GM10266 (cell line): ENCODE measurements at regions not wholly inside any gene's neighbourhood (a gene's known extent, or its start where the extent isn't known, plus 50 kb on each side); places are given as distances from the start of the nearest gene placed in this dataset.

Experiments used
- DNase-seq: peaks from one replicate; pipeline ENCODE4 v3.0.0; 2012; ENCODE audit errors: extremely low spot score
- TF ChIP-seq, protein P1 (sequence below): IDR thresholded peaks from 2 replicates; pipeline ENCODE4 v1.5.1; 2012; ENCODE audit warnings: mild to moderate bottlenecking, low read depth; ENCODE audit not compliant: control insufficient read depth, insufficient read depth; ENCODE audit errors: missing control alignments

DNA sequence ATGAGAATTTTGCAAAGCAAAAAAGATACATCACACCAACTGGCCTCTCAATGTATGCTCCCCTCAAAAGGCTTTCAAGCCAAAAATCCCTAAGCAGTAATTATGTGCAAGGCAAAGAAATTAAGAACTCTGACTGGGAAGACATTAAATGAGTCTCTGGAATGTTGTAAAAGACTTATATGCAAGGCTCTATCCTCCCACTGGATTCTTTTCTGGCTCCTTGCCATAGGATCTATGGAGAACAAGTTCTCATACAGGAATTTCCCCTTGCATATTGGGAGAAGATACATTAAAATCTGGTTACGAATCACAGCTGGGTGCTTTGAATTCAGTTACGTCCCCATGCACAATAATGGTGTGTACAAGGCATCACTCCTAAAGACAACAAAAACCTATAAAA, 73.4 kb upstream of the ATL2 start:
- TF ChIP-seq, protein P1, sequence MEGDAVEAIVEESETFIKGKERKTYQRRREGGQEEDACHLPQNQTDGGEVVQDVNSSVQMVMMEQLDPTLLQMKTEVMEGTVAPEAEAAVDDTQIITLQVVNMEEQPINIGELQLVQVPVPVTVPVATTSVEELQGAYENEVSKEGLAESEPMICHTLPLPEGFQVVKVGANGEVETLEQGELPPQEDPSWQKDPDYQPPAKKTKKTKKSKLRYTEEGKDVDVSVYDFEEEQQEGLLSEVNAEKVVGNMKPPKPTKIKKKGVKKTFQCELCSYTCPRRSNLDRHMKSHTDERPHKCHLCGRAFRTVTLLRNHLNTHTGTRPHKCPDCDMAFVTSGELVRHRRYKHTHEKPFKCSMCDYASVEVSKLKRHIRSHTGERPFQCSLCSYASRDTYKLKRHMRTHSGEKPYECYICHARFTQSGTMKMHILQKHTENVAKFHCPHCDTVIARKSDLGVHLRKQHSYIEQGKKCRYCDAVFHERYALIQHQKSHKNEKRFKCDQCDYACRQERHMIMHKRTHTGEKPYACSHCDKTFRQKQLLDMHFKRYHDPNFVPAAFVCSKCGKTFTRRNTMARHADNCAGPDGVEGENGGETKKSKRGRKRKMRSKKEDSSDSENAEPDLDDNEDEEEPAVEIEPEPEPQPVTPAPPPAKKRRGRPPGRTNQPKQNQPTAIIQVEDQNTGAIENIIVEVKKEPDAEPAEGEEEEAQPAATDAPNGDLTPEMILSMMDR, result no peak

DNA sequence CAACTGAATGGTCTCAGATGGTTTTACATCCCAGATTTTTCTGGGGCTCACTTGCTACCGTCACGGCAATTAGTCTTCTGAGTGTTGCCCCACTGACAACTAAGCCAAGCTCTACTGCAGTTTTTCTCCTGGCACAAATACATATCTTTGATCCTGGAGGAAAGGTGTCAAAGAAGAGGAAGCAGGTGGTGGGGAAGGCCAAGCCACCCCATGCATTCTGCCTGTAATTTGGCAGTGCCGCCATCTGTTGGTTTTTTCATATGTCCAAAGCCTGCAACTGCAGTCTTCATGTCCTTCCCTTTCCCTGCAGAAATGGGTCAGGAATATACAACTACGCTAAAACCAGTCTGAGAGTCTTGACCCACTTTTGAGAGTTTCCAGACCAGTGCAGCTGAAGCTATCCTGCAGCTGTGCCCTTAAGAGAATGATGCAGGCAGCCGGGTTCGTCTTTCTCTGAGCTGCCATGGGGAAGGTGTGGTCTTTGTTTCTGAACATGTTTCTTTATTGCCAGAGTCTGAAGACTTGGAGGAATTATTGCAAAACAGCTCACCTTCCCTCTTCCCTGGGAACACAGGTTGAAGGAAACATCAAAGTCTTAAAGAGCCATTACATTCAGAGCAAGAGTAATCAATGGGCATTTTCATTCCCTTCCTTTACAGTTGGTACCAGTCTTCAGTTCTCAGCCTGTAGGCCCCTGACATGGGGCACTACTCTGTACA, 71.8 kb upstream of the ATL2 start:
- DNase-seq, result no peak
- TF ChIP-seq, protein P1, result no peak

More for the DNA sequence above, 73.4 kb upstream of the ATL2 start:
- DNase-seq, result no peak

DNA sequence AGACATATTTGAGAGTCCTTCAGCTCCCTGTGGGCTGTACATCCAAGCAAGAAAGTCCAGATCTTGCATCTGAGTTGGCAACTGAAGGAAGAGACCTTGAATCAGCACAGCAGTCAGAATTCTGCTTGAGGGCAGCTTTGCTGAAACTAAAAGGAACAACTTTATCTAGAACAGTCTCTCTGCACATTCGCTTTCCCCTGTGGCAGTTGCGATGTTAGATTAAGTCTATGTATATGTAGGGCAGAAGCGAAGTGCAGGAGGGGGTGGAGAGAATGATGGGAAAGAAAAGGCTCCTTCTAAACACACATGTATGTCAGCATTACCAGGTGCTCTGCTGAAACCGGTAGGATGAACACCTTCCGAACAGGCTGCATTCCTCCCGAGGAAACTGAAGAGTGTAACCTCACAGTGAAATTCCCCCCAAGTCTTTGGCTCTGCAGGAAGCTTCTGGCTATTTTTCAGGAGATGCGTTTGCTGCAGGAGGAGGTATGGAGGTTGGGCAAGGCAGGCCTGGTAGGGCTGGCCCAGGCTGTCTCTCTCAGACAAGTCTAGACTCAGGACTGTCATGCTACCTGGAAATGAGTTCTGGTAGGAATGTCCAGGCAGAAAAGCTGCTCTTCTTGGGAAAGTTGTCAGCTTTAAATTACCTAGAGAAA, 70.0 kb upstream of the ATL2 start:
- TF ChIP-seq, protein P1, result no peak
- no peak for DNase-seq

DNA sequence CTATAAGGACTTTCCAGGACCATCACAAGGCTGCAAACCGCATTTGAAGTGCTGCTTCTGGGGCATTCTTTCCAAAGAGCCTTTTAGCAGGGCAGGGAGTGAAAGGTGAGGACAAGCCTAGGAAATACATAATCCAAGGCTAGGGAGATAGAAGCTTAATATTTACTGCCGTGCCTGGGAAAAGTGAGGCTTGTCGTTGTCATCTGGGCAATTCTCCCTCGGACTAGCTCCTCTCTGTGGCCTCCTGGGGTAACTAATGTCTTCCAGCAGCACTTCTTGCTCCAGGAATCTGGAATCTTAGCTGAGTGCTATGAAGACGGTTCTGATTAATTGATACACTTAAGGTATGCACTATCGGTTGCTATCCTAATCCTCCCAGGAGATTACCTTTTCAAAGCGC, 69.3 kb upstream of the ATL2 start:
- DNase-seq, result no peak

DNA sequence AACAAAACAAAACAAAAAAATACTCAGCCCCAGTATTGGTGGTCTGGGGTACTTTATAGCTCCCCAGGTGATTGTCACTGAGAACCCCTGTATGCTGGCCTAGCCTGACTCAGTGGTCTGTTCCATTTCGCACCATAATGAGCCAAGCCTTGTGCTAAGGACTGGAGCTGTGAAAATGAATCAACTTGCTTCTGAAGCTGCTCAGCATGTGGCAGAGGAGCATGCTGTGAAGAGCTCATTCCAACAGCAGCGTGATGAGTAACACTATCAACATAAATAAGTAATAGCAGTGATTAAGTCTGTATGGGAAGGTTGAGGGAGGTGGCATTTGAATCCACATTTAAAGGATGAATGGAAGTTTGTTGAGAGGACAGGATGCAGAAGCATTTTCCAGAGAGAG, 67.2 kb upstream of the ATL2 start:
- no peak for DNase-seq
- TF ChIP-seq, protein P1, result no peak

More for the DNA sequence above, 69.3 kb upstream of the ATL2 start:
- TF ChIP-seq, protein P1, result no peak

DNA sequence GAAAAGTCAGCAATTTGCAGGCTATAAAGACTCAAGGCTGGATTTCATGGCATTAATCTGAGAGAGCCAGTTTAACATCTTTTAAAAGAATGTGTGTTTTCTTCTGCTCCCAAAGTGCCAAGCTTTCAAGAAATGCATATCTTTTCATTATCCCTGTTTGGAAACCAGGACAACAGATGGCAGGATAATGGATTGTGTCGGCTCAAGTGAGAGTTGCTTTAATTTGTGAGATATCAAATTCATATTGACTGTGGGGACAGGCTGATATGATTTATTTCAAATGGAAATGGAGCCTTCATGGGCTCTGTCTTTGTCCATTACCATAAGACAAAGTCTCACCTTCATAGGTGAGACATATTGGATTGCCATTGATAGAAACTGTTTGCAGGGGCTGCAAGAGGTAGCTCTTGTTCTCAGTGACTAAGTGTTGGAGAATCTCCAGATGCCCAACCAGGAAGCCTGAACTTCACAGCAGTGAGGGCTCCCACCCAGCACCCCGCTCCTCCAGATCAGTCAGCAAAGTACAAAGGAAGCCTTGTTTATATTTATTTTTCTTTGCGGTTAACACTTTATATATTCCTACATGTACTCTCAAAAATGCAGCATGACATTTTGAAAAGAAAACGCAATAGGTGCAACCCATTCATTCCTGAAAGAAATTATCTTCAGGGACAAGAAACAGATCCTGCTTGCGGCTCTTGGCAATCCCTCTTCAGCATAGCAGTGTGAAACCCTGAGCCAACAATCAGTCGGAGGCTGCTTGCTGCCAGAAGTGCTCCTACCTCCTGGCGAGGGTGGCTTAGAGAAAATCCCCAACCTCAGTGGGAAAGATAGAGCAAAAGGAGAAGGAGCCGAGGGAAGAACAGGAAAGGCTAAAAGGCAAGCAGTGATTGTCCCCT, 65.8 kb upstream of the ATL2 start:
- no peak for DNase-seq
- TF ChIP-seq, protein P1, result no peak

DNA sequence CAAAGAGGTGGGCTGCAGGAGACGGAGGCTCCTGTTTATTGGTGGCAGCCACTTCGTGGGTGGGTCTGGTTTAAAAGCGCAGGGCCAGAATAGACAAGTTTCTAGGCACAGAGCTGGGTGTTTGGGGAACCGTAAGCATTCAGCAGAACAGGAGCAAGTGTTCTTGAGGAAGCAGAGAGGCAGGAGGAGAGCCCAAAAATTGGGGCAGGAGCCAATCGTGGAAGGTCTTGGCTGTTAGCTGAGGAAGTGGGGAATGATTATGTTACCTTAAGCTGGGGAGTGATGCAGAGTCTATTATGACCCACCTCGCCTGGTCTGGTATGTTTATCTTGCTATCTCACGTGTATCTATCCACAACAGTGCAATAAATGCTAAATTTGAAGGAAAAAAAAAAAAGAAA, 64.3 kb upstream of the ATL2 start:
- TF ChIP-seq, protein P1, result no peak

More for the DNA sequence above, 64.3 kb upstream of the ATL2 start:
- no peak for DNase-seq
